HG03460 (cell line): ENCODE measurements at regions not wholly inside any gene's neighbourhood (a gene's known extent, or its start where the extent isn't known, plus 50 kb on each side); places are given as distances from the start of the nearest gene placed in this dataset.

Experiments used
- ATAC-seq: cut with Tn5 transposase; IDR thresholded peaks from one replicate; pipeline ENCODE4 v1.9.1; 2021; ENCODE audit not compliant: unreplicated experiment

DNA sequence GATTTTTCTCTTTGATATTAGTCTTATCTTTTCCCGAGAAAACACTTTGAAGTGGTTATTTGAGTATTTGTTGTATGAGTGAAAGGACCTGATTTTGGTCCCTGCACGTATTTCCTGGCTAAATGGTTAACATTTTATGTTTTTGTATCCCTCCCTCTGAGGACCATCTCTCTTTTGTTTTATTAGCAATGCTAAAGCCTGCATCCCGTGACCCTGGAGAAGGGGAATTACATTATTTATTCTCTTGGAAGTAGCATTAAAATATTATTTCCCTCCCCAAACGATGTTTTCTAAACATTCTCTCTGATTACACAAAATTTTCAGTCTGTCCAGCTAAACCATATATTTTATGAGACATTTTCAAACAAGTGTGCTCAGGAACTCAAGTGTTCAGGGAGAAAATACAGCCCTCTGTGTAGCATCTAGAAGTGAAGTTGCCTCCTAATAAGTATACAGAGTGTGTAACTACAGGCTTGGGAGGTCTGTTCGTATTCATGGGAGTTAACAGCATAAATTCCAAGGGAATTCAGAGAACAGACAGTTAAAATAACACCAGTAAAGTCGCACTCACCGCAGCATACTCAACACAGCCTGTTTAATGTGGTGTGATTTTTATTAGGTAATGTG is 163.8 kb upstream of the NPVF start:
- no peak for ATAC-seq

DNA sequence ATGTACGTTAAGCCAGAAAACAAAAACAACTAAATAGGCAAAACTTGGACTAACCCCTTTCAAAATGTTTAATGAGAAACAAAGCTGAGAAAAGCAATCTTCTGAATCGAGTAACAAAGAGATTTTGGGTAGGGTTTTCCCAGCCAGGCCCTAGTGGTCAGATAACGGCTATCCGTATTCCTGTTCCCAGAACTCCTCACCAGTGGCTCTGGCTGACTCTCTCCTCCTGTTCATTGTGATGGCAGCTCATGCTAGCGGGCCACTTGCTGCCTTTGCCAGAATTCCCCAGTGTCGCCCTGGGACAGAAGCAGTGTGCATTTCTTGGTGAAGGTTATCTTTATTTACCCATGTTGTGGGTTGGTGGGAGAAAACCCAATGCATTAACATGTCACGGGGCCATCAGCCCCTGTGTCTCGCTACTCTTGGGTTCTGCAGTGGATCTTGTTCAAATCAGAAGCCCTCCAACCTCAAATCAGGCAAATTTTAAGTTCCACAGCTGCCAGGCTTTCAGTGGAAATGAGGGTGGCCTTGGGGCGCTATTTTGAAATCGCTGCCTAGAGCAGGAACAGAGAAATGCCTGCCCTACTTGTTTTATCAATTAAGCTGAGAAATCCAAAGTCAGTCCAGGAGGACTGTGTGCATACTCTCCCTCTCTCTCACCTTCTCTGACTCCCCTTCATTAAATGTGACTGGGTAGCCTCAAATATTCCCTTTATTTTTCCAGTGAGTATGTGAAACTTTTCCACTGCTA is 164.5 kb upstream of the NPVF start:
- ATAC-seq = no peak

GRCh38 chr7:25395976-25396375 is 167.7 kb upstream of the NPVF start:
- no peak for ATAC-seq

DNA sequence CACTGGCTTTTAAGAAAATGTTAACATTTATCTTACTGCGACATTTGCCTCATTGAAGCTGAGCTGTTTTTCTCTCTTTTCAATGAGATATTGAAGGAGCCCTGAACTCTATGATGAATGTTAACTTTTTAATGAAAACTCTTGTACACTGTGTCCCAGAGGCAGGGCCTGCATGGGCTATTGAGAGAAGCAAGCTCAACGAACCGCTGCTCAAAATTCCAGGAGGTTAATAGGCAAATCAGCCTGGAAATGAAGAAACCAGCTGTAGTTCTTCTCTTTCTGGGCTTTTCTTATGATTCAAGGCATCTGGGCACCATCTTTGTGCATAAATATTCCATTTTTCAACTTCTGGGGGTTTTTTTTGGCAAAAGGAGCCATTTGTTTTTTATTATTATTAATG is 168.4 kb upstream of the NPVF start:
- ATAC-seq = no peak

DNA sequence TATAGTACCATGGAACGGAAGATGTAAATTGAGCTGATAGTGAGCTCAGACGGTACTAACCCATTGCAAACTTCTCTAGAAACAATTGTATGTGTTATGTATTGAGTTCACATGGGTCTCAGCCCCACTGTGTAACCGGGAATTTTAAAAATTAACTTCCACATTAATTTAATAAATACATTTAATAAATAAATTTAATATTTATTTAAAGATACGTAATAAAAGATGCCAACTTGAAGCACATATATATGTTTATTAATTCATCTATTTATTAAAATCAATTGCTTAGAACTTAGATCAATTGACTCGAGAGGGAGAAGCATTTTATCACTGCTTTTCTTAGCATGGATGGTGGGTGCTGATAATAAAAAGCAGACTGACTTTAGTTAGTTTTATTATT is 170.1 kb upstream of the NPVF start:
- no peak for ATAC-seq

DNA sequence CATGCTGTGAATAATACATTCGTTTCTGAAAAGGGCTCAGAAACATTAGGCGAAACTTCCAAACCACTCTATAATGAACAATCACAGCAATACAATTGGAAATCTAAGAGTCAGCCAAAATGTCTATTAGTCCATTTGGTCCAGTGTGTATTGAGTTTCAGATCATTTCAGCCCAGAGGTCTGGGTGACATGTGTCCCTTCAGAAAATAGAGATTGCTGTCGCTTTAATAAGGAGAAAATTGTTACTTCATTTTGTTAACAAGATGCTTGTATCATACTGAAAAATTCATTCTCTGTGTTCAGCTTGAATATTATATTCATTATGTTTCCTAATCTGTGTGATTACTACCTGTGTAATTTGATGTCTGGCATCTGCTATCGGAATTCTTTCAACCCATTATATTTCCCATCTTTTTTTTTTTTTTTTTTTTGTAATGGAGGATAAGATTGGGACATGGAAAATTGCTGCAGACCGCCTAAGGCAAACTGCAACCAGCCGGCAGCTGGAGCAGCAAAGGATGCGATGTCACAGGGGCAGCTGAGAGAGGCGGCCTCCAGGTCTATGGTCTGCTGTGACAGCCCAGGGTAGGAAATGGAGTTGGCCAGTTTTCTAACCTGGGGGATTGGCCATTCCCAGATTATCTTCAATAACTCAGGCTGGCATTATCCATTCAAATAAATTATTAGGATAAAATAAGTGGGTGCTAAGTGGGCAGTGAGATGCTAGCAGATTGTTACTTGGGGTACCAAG is 170.9 kb upstream of the NPVF start:
- ATAC-seq = no peak

DNA sequence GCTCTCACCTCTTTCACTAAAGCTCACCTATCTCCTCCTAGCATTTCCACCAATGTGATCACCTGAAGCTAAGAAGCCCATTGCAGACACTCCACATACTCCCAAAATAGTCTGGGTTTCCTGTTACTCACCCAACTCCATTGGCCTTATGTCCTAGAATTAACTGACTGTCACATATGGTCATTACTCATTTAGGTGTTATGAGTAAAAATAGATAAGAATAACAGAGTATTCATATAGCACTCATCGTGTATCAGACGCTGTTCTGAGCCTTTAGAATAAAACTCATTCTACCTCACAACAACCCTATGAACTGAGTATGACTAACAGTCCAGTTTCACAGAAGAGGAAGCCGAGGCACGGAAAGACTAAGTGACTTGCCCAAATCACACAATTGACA is 174.2 kb upstream of the NPVF start:
- no peak for ATAC-seq

DNA sequence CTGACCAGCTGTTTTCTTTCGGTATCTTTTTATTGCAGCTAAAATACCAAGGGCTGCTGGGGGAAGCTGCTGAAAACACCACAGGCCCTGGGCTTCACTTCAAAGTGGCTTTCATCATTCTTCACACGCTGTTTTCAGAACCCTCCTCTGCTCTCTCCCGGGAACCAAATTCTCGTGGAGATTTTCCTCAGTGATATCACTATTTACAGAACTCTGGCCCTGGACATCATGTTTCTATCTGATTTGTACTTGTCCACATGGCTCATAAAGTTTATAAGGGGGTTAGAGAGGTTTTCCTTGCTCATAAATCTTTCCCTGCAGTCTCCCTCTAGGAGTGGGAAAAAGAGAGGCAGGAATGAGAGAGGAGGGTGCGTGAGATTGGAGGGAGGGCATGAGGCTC is 177.4 kb upstream of the NPVF start:
- ATAC-seq = no peak

DNA sequence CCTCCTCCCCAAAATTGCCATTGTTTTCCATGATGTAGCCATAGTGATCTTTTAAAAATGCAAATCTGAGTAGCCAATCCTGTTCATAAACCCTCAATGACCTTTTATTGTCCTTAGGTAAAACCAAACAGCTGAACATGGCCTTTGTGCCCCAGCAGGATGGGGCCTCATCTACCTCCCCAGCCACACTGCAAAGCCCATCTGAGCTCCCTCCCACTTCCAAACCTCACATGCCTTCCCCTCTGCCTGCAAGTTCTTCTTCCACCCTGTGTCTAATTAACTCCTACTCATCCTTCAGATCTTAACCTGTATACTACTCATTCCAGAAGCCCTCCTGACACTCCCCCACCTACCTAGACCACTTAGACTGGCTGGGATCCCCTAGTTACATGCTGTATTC is 178.8 kb upstream of the NPVF start:
- no peak for ATAC-seq

DNA sequence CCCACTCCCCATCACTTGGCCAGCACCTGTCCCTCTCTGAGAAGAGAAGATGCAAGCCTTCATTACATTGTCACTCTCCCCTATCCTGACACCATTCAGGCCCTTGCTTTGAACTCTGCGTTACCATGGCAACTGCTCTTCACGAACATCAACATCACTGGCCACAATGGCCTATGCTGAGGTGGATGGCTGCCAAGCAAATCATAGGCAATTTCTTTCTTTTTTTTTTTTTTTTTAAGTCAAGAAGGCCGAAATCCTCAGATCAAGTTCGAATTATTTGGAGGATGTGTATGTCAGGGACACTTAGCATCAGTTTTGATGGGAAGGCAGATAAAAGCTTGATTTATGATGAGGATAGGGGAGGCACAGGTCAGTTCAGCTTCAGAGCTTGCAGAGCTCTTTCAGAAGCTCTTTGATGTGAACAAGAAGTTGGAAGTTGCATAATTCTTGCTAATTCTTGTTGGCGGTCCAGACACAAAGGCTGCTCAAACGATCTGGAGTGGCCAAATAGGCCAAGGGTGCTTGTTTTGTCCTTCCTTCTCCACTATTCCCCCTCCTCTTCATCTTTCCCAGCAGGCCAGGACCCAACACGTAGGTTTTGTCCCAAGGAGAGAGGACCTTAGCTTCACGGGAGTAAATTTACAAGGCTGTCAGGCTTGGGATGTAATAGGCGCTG is 179.9 kb upstream of the NPVF start:
- no peak for ATAC-seq

GRCh38 chr7:25408876-25409275 is 180.6 kb upstream of the NPVF start:
- ATAC-seq = no peak

- ATAC-seq = no peak
Observed at GRCh38 chr7:25409897-25410636, 181.8 kb upstream of the NPVF start.

GRCh38 chr7:25420771-25421170 is 192.5 kb upstream of the NPVF start:
- ATAC-seq = no peak

GRCh38 chr7:25424113-25424512 is 195.8 kb upstream of the NPVF start:
- ATAC-seq = no peak

DNA sequence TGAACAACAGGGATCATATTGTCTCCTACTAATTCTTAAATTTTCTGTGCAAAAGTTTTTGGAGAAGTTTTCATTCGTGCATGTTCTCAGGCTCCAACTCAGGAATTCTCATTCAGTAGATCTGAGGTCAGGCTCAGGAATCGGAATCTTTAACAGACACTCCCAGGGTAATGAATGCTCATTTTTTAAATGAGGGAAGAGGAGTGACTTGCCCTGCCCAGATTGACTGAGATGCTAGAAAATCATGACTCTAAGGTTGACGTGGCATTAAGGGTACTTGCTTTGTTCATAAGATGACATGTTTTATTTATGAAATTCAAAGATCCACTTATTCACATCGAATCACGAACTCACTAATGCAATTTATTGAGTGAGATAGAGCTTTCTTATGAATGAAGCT is 196.6 kb upstream of the NPVF start:
- ATAC-seq = no peak

- no peak for ATAC-seq
Observed at GRCh38 chr7:25427721-25428120, 199.4 kb upstream of the NPVF start.

DNA sequence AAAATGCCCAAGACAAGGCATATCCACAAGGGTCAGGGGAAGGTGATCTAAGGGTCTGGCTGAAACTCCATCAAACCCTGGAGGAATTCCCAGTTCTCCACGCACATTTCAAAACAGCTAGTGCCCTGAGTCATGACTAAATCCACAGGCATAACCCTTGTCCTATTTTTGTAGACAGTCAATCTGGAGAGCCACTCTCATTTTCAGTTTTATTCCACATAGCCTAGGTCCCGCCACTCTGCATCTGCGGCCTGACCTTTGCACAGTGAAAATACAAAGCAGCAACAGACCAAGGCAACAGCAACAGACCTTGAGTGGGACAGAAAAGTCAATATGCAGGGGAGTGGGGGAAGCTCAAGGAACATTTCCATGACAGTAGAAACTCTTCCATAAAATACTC is 201.4 kb upstream of the NPVF start:
- no peak for ATAC-seq

- ATAC-seq = no peak
Observed at GRCh38 chr7:25430200-25430931, 202.1 kb upstream of the NPVF start.

GRCh38 chr7:25431956-25432450 is 203.7 kb upstream of the NPVF start:
- no peak for ATAC-seq

- ATAC-seq = no peak
Observed at GRCh38 chr7:25432807-25433206, 204.5 kb upstream of the NPVF start.
